Thyroid gland (tissue), 4 donors: ENCODE measurements at regions not wholly inside any gene's neighbourhood (a gene's known extent, or its start where the extent isn't known, plus 50 kb on each side); places are given as distances from the start of the nearest gene placed in this dataset.

ENCODE experiments used
- DNase-seq, 2 donors: peaks; one replicate each; pipeline ENCODE4 v3.0.0-alpha.2; 2019
- H3K27ac ChIP-seq, 3 donors: fragments of 200-600 bp; sonication (generic); 1 replicate in 2 of 3; 2 replicates in 1 of 3; pipeline ENCODE4 v1.5.1; 2016 to 2019; ENCODE audit warnings: mild to moderate bottlenecking in 1 of 3, moderate library complexity in 1 of 3
- H3K27me3 ChIP-seq: fragments of 200-600 bp; sonication (generic); one replicate; pipeline ENCODE4 v1.5.1; 2019
- H3K36me3 ChIP-seq, 2 donors: fragments of 200-600 bp; sonication (generic); one replicate each; pipeline ENCODE4 v1.5.1; 2016 to 2019
- H3K4me1 ChIP-seq, 2 donors: fragments of 200-600 bp; sonication (generic); one replicate each; pipeline ENCODE4 v1.5.1; 2017 to 2019
- H3K4me3 ChIP-seq, 3 donors: fragments of 200-600 bp; sonication (generic); replicated peaks in 1 of 3; 1 replicate in 2 of 3; 2 replicates in 1 of 3; pipeline ENCODE4 v1.5.1; 2016; ENCODE audit warnings: mild to moderate bottlenecking in 1 of 3
- H3K9me3 ChIP-seq: fragments of 200-600 bp; sonication (generic); one replicate; pipeline ENCODE4 v1.5.1; 2017
- CTCF ChIP-seq, 6 experiments: fragments of 200-600 bp in 3 of 6; fragments of 450-650 bp in 3 of 6; sonication (generic) in 3 of 6; IDR thresholded peaks; one replicate each; pipeline ENCODE4 v1.5.1; 2016 to 2019; ENCODE audit warnings: antibody characterized with exemption in 6 of 6, mild to moderate bottlenecking in 2 of 6, inconsistent platforms in 1 of 6, moderate library complexity in 1 of 6
- POLR2A ChIP-seq, 2 donors: fragments of 450-650 bp; IDR thresholded peaks; one replicate each; pipeline ENCODE4 v1.6.1; 2017; ENCODE audit warnings: antibody characterized with exemption in 2 of 2, mild to moderate bottlenecking in 2 of 2, moderate library complexity in 1 of 2
- WGBS, 2 donors: methylation state at CpG; one replicate each; pipeline ENCODE4 v1.1.5; 2017; 5-methylcytosine and 5-hydroxymethylcytosine counted together
- intact Hi-C: fragments of 100-400 bp; cut with DNase I; formaldehyde crosslinking; loops from one replicate; pipeline ENCODE4 v1.15.1; 2023

- H3K9me3 ChIP-seq, result no peaks in the 10 kb centered on the region
- no peak overlapping the region for H3K4me3 ChIP-seq
- DNase-seq, result no peak
- TF ChIP-seq POLR2A (IDR thresholded peaks at IDR 0.05) (no peak), CTCF (IDR thresholded peaks at IDR 0.05) (no peak)
- H3K4me1 ChIP-seq, result no peaks in the 10 kb centered on the region
- no peaks in the 10 kb centered on the region for H3K27me3 ChIP-seq
- no peak overlapping the region for H3K27ac ChIP-seq
- H3K36me3 ChIP-seq, result no peaks in the 10 kb centered on the region
- intact Hi-C loops, result no loop called here
- 77 to 79% methylated on average over 5 to 6 of the region's 6 CpGs for WGBS, 2 donors
These were observed 153.1 kb downstream of the ZNF365 start for GRCh38 chr10:62527019-62527827.

- no peaks in the 10 kb centered on the region for H3K9me3 ChIP-seq
- no peaks in the 10 kb centered on the region for H3K4me1 ChIP-seq
- intact Hi-C loops, result no loop called here
- no peak overlapping the region for H3K4me3 ChIP-seq
- TF ChIP-seq CTCF (IDR thresholded peaks at IDR 0.05) (no peak), POLR2A (IDR thresholded peaks at IDR 0.05) (no peak)
- H3K27ac ChIP-seq, result no peak overlapping the region
- no peaks in the 10 kb centered on the region for H3K36me3 ChIP-seq
- DNase-seq, result no peak
- WGBS, 2 donors, result 73 to 86% methylated on average over 1 of the region's 1 CpG
- no peaks in the 10 kb centered on the region for H3K27me3 ChIP-seq
These were observed 154.3 kb downstream of the ZNF365 start for GRCh38 chr10:62528441-62528840.

GRCh38 chr10:62529396-62529795 lies 155.2 kb downstream of the ZNF365 start:
- H3K4me1 ChIP-seq, result no peaks in the 10 kb centered on the region
- WGBS, 2 donors, result 52 to 57% methylated on average over 2 of the region's 2 CpGs

DNA sequence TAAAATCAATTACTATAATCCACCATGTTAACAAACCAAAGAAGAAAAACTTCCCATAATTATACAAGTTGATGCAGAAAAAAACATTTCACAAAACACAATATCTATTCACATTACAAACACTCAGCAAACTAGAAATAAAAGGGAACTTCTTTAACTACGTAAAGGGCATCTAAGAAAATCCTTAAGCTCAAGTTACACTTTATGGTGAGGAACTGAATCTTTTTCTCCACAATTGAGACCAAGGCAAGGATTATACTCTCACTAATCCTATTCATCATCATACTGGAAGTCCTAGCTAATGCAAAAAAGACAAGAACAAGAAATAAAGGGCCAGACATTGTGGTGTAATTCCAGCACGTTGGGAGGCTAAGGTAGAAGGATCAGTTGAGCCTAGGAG lies 159.9 kb downstream of the ZNF365 start:
- intact Hi-C loops, result no loop called here
- TF ChIP-seq POLR2A (IDR thresholded peaks at IDR 0.05), result no peak
- TF ChIP-seq CTCF (IDR thresholded peaks at IDR 0.05), result no peak
- no peaks in the 10 kb centered on the region for H3K4me1 ChIP-seq
- DNase-seq, result no peak
- H3K27ac ChIP-seq, result no peak overlapping the region
- no peak overlapping the region for H3K4me3 ChIP-seq
- H3K27me3 ChIP-seq, result no peaks in the 10 kb centered on the region
- 70 to 76% methylated on average over 2 of the region's 2 CpGs for WGBS, 2 donors
- H3K9me3 ChIP-seq, result no peaks in the 10 kb centered on the region
- H3K36me3 ChIP-seq, result no peaks in the 10 kb centered on the region

More at GRCh38 chr10:62529396-62529795, 155.2 kb downstream of the ZNF365 start:
- no peaks in the 10 kb centered on the region for H3K9me3 ChIP-seq
- no peaks in the 10 kb centered on the region for H3K27me3 ChIP-seq
- H3K4me3 ChIP-seq, result no peak overlapping the region
- no peaks in the 10 kb centered on the region for H3K36me3 ChIP-seq
- intact Hi-C loops, result no loop called here
- TF ChIP-seq CTCF (IDR thresholded peaks at IDR 0.05), result no peak
- TF ChIP-seq POLR2A (IDR thresholded peaks at IDR 0.05), result no peak
- no peak for DNase-seq
- H3K27ac ChIP-seq, result no peak overlapping the region

DNA sequence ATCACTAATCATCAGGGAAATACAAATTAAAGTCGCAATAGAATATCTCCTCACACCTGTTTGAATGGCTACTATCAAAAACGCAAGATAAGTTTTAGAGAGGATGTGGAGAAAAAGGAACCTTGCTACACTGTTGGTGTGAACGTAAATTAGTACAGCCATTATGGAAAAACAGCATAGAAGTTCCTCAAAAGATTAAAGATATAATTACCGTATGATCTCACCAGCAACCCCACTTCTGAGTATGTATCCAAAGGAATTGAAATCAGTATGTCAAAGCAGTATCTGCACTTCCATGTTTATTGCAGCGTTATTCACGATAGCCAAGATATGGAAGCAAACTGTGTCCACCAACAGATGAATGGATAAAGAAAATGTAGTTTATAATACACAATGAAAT lies 164.4 kb downstream of the ZNF365 start:
- no peaks in the 10 kb centered on the region for H3K4me1 ChIP-seq
- intact Hi-C loops, result no loop called here
- H3K9me3 ChIP-seq, result no peaks in the 10 kb centered on the region
- H3K36me3 ChIP-seq, result no peaks in the 10 kb centered on the region
- WGBS, 2 donors, result 92 to 93% methylated on average over 6 of the region's 6 CpGs
- H3K27me3 ChIP-seq, result no peaks in the 10 kb centered on the region
- no peak for TF ChIP-seq POLR2A (IDR thresholded peaks at IDR 0.05)
- no peak for TF ChIP-seq CTCF (IDR thresholded peaks at IDR 0.05)
- no peak overlapping the region for H3K4me3 ChIP-seq
- DNase-seq, result no peak
- H3K27ac ChIP-seq, result no peak overlapping the region
